ENCODE measurements at regions not wholly inside any gene's neighbourhood (a gene's known extent, or its start where the extent isn't known, plus 50 kb on each side); places are given as distances from the start of the nearest gene placed in this dataset.

- DNase-seq, result no peak
These were observed 145.0 kb upstream of the DMAC1 start for GRCh38 chr9:7944572-7944971.

GRCh38 chr9:7937761-7938491 lies 138.3 kb upstream of the DMAC1 start:
- no peak for DNase-seq

- DNase-seq, result no peak
These were observed 137.4 kb upstream of the DMAC1 start for GRCh38 chr9:7936996-7937395.

GRCh38 chr9:7936163-7936562 lies 136.6 kb upstream of the DMAC1 start:
- DNase-seq, result no peak

- no peak for DNase-seq
These were observed 136.1 kb upstream of the DMAC1 start for GRCh38 chr9:7935681-7936080.

- no peak for DNase-seq
These were observed 133.2 kb upstream of the DMAC1 start for GRCh38 chr9:7932767-7933166.

GRCh38 chr9:7930613-7931012 lies 131.0 kb upstream of the DMAC1 start:
- DNase-seq, result no peak

GRCh38 chr9:7921545-7922197 lies 122.1 kb upstream of the DMAC1 start:
- DNase-seq, result no peak

GRCh38 chr9:7912037-7912535 lies 112.5 kb upstream of the DMAC1 start:
- no peak for DNase-seq

- peak; percentile 4 for DNase-seq
These were observed 110.9 kb upstream of the DMAC1 start for GRCh38 chr9:7910426-7911020.

- no peak for DNase-seq
These were observed 110.0 kb upstream of the DMAC1 start for GRCh38 chr9:7909537-7909936.

- DNase-seq, result no peak
These were observed 108.2 kb upstream of the DMAC1 start for GRCh38 chr9:7907551-7908337.

GRCh38 chr9:7906783-7907550 lies 107.4 kb upstream of the DMAC1 start:
- no peak for DNase-seq

GRCh38 chr9:7901621-7902020 lies 102.0 kb upstream of the DMAC1 start:
- DNase-seq, result no peak

- no peak for DNase-seq
These were observed 101.0 kb upstream of the DMAC1 start for GRCh38 chr9:7900541-7900940.

GRCh38 chr9:7899753-7900152 lies 100.2 kb upstream of the DMAC1 start:
- DNase-seq, result no peak

- no peak for DNase-seq
These were observed 94.7 kb upstream of the DMAC1 start for GRCh38 chr9:7894231-7894630.

GRCh38 chr9:7892975-7893374 lies 93.4 kb upstream of the DMAC1 start:
- no peak for DNase-seq

- DNase-seq, result no peak
These were observed 80.1 kb upstream of the DMAC1 start for GRCh38 chr9:7879551-7880245.

- no peak for DNase-seq
These were observed 72.6 kb upstream of the DMAC1 start for GRCh38 chr9:7871977-7872730.
